GM20000 (cell line): ENCODE measurements at regions not wholly inside any gene's neighbourhood (a gene's known extent, or its start where the extent isn't known, plus 50 kb on each side); places are given as distances from the start of the nearest gene placed in this dataset.

Source experiments
- DNase-seq: peaks from one replicate; pipeline ENCODE4 v3.0.0; 2012; ENCODE audit warnings: low spot score
- TF ChIP-seq, protein P1 (sequence below): IDR thresholded peaks from 2 replicates; pipeline ENCODE4 v1.5.1; 2012; ENCODE audit warnings: mild to moderate bottlenecking, control low read depth; ENCODE audit errors: extremely low read depth, missing control alignments

DNA sequence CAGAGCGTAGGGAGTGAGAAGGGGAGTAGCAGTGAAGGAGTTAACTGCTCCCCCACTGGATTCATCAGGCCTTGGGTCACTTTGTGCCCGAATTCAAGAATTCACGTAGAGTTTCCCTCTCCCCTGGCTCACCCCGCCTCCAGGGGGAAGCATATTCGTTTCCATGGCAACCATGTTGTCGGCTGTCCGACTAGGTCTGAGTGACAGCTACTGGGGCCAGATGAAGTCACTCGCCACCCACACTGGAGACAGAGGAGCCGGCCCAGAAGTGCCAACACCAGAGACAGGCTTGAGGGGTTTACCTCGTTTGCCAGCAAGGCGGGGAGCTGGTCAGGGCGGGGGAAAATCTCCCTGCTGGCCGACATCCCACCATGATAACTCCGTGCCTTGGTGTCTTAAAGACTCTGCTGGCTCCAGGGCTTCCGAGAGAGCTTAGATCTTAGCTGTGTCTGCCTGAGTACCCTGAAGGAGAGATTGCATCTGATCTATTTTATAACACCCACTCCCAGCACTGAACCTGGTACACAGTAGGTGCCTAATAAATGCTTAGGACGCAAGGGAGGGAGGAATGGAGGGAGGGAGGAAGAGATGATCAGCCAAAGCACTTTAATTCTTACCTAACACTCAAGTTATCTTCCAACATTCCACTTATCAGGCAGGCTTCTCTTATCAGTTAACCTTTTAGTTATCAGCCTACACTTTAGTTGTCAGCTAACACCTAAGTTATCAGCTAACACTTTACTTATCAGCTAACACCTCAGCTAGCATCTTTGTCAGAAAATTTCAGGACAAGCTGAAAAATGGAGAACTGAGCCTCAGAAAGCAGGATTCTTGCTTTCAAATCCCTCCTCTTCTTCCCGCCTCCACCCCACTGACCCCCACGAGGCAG is 57.2 kb upstream of the ZNRF4 start:
- no peak for DNase-seq
- TF ChIP-seq, protein P1, sequence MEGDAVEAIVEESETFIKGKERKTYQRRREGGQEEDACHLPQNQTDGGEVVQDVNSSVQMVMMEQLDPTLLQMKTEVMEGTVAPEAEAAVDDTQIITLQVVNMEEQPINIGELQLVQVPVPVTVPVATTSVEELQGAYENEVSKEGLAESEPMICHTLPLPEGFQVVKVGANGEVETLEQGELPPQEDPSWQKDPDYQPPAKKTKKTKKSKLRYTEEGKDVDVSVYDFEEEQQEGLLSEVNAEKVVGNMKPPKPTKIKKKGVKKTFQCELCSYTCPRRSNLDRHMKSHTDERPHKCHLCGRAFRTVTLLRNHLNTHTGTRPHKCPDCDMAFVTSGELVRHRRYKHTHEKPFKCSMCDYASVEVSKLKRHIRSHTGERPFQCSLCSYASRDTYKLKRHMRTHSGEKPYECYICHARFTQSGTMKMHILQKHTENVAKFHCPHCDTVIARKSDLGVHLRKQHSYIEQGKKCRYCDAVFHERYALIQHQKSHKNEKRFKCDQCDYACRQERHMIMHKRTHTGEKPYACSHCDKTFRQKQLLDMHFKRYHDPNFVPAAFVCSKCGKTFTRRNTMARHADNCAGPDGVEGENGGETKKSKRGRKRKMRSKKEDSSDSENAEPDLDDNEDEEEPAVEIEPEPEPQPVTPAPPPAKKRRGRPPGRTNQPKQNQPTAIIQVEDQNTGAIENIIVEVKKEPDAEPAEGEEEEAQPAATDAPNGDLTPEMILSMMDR = no peak

DNA sequence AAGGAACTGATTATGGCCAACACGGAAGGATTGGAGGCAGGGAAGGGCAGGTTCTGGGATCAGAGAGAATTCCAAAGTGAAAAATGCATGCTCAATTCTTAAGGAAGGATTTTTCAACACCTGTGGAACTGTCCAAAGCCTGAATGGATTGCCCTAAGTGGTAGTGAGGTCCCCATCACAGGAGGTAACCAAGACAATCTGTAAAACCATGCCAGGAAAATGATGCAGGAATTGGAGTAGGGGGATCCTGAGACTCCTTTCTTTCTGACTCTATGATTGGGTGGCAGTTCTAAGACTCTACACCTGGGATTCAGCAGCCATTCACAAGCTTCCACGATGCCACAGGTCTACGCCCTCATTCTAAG is 56.5 kb upstream of the ZNRF4 start:
- DNase-seq = no peak

DNA sequence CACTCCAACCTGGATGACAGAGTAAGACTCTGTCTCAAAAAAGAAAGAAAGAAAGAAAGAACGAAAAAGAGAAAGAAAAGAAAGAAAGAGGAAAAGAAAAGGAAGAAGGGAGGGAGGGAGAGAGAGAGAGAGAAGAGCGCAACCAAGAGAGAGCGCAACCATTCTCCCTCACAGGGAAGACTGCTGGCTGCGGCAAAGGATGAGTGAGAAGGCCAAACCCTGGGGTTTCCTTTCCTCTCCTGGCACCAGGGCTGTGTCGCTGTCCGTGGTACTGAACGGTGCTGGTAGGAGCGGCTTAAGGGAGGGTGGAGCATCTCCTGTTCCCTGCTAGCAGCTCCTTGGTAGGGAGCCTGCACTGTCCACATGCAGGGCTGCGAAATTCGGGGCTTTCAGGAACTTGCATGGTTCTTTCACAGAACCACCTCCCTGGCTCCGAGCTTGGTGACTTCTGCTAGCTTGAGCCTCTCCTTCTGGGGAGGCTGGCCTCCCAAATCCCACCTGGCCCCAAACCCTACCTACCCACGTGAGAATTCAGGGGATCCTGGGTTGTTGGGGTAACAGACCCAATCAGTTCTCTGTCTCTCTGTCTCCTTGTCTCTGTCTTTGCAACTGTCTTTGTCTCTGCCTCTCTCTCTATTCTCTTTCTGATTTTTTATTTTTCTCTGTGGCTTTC is 51.1 kb upstream of the ZNRF4 start:
- DNase-seq = peak; percentile 77
- TF ChIP-seq, protein P1 = no peak

More for the DNA sequence above, 56.5 kb upstream of the ZNRF4 start:
- TF ChIP-seq, protein P1 = no peak
